ENCODE measurements at regions not wholly inside any gene's neighbourhood (a gene's known extent, or its start where the extent isn't known, plus 50 kb on each side); places are given as distances from the start of the nearest gene placed in this dataset.

GRCh38 chr2:207288628-207289027, 122.9 kb upstream of the KLF7 start:
- POLR2A ChIA-PET = no interaction called here
- Histone ChIP-seq H3K27ac (ENCODE audit: insufficient read depth in 1 of 2, low read depth in 1 of 2, low read length in 2 of 2, poor library complexity in 1 of 2, severe bottlenecking in 2 of 2) (no peak overlapping the region), H3K4me3 (ENCODE audit: control insufficient read depth in 1 of 7, extremely low read depth in 1 of 7, insufficient read depth in 4 of 7, low read depth in 2 of 7, low read length in 6 of 7) (no peak overlapping the region), H3K9me3 (ENCODE audit: control extremely low read depth in 1 of 5, control insufficient read depth in 4 of 5, insufficient read depth in 2 of 5, low read depth in 1 of 5, low read length in 4 of 5) (no peaks in the 10 kb centered on the region), H3K4me1 (ENCODE audit: control extremely low read depth in 1 of 4, control insufficient read depth in 4 of 4, insufficient read depth in 4 of 4, low read length in 3 of 4) (peaks cover 0 to 22% (median 3%) of the 10 kb centered on the region in 4 experiments), H3K36me3 (ENCODE audit: control insufficient read depth in 4 of 4, insufficient read depth in 4 of 4, low read length in 3 of 4) (no peaks in the 10 kb centered on the region), H3K27me3 (replicated peaks in 2 of 5; ENCODE audit: control insufficient read depth in 4 of 5, insufficient read depth in 5 of 5, low read length in 4 of 5) (no peaks in the 10 kb centered on the region)
- no peak for DNase-seq
- CTCF ChIA-PET = interaction anchor here (0.6 kb wide), 1 partner anchor 9 kb away, joined by 3 read pairs; no protein-coding TSS in a partner anchor
- 100% methylated on average over 2 of the region's 4 CpGs for WGBS (ENCODE audit: insufficient coverage)

- Histone ChIP-seq H3K36me3 (ENCODE audit: control insufficient read depth in 4 of 4, insufficient read depth in 4 of 4, low read length in 3 of 4) (no peaks in the 10 kb centered on the region), H3K9me3 (ENCODE audit: control extremely low read depth in 1 of 5, control insufficient read depth in 4 of 5, insufficient read depth in 2 of 5, low read depth in 1 of 5, low read length in 4 of 5) (no peaks in the 10 kb centered on the region), H3K4me3 (ENCODE audit: control insufficient read depth in 1 of 7, extremely low read depth in 1 of 7, insufficient read depth in 4 of 7, low read depth in 2 of 7, low read length in 6 of 7) (no peak overlapping the region), H3K27me3 (replicated peaks in 2 of 5; ENCODE audit: control insufficient read depth in 4 of 5, insufficient read depth in 5 of 5, low read length in 4 of 5) (no peaks in the 10 kb centered on the region), H3K27ac (ENCODE audit: insufficient read depth in 1 of 2, low read depth in 1 of 2, low read length in 2 of 2, poor library complexity in 1 of 2, severe bottlenecking in 2 of 2) (no peak overlapping the region), H3K4me1 (ENCODE audit: control extremely low read depth in 1 of 4, control insufficient read depth in 4 of 4, insufficient read depth in 4 of 4, low read length in 3 of 4) (peaks cover 0 to 14% (median 1%) of the 10 kb centered on the region in 4 experiments)
- DNase-seq = no peak
- CTCF ChIA-PET = no interaction called here
- whole genome bisulfite sequencing (ENCODE audit: insufficient coverage) = 93% methylated on average over 2 of the region's 2 CpGs
- POLR2A ChIA-PET = no interaction called here
Measured at GRCh38 chr2:207289295-207290018, 123.7 kb upstream of the KLF7 start.

GRCh38 chr2:207290833-207291624, 125.3 kb upstream of the KLF7 start:
- Histone ChIP-seq H3K27me3 (replicated peaks in 2 of 5; ENCODE audit: control insufficient read depth in 4 of 5, insufficient read depth in 5 of 5, low read length in 4 of 5) (no peaks in the 10 kb centered on the region), H3K27ac (ENCODE audit: insufficient read depth in 1 of 2, low read depth in 1 of 2, low read length in 2 of 2, poor library complexity in 1 of 2, severe bottlenecking in 2 of 2) (no peak overlapping the region), H3K4me3 (ENCODE audit: control insufficient read depth in 1 of 7, extremely low read depth in 1 of 7, insufficient read depth in 4 of 7, low read depth in 2 of 7, low read length in 6 of 7) (no peak overlapping the region), H3K9me3 (ENCODE audit: control extremely low read depth in 1 of 5, control insufficient read depth in 4 of 5, insufficient read depth in 2 of 5, low read depth in 1 of 5, low read length in 4 of 5) (peaks cover 0 to 3% (median 0%) of the 10 kb centered on the region in 5 experiments), H3K36me3 (ENCODE audit: control insufficient read depth in 4 of 4, insufficient read depth in 4 of 4, low read length in 3 of 4) (no peaks in the 10 kb centered on the region), H3K4me1 (ENCODE audit: control extremely low read depth in 1 of 4, control insufficient read depth in 4 of 4, insufficient read depth in 4 of 4, low read length in 3 of 4) (peaks cover 0 to 3% (median 0%) of the 10 kb centered on the region in 4 experiments)
- POLR2A ChIA-PET = no interaction called here
- 100% methylated on average over 2 of the region's 5 CpGs for WGBS (ENCODE audit: insufficient coverage)
- no peak for DNase-seq
- CTCF ChIA-PET = no interaction called here

GRCh38 chr2:207291625-207292252, 126.0 kb upstream of the KLF7 start:
- WGBS (ENCODE audit: insufficient coverage) = 95% methylated on average over 2 of the region's 5 CpGs

GRCh38 chr2:207296265-207296948, 130.7 kb upstream of the KLF7 start:
- ChIA-PET POLR2A (no interaction called here), CTCF (no interaction called here)
- H3K27ac ChIP-seq (ENCODE audit: insufficient read depth in 1 of 2, low read depth in 1 of 2, low read length in 2 of 2, poor library complexity in 1 of 2, severe bottlenecking in 2 of 2) = no peak overlapping the region
- H3K4me1 ChIP-seq (ENCODE audit: control extremely low read depth in 1 of 4, control insufficient read depth in 4 of 4, insufficient read depth in 4 of 4, low read length in 3 of 4) = peaks cover 0 to 4% (median 0%) of the 10 kb centered on the region in 4 experiments
- H3K4me3 ChIP-seq (ENCODE audit: control insufficient read depth in 1 of 7, extremely low read depth in 1 of 7, insufficient read depth in 4 of 7, low read depth in 2 of 7, low read length in 6 of 7) = no peak overlapping the region
- DNase-seq = no peak
- H3K9me3 ChIP-seq (ENCODE audit: control extremely low read depth in 1 of 5, control insufficient read depth in 4 of 5, insufficient read depth in 2 of 5, low read depth in 1 of 5, low read length in 4 of 5) = peaks cover 0 to 10% (median 1%) of the 10 kb centered on the region in 5 experiments
- H3K27me3 ChIP-seq (replicated peaks in 2 of 5; ENCODE audit: control insufficient read depth in 4 of 5, insufficient read depth in 5 of 5, low read length in 4 of 5) = no peaks in the 10 kb centered on the region
- no peaks in the 10 kb centered on the region for H3K36me3 ChIP-seq (ENCODE audit: control insufficient read depth in 4 of 4, insufficient read depth in 4 of 4, low read length in 3 of 4)
- 100% methylated on average over 2 of the region's 3 CpGs for WGBS (ENCODE audit: insufficient coverage)

More at GRCh38 chr2:207291625-207292252, 126.0 kb upstream of the KLF7 start:
- ChIA-PET CTCF (no interaction called here), POLR2A (no interaction called here)
- Histone ChIP-seq H3K27me3 (replicated peaks in 2 of 5; ENCODE audit: control insufficient read depth in 4 of 5, insufficient read depth in 5 of 5, low read length in 4 of 5) (no peaks in the 10 kb centered on the region), H3K27ac (ENCODE audit: insufficient read depth in 1 of 2, low read depth in 1 of 2, low read length in 2 of 2, poor library complexity in 1 of 2, severe bottlenecking in 2 of 2) (no peak overlapping the region), H3K4me1 (ENCODE audit: control extremely low read depth in 1 of 4, control insufficient read depth in 4 of 4, insufficient read depth in 4 of 4, low read length in 3 of 4) (peaks cover 0 to 4% (median 0%) of the 10 kb centered on the region in 4 experiments), H3K9me3 (ENCODE audit: control extremely low read depth in 1 of 5, control insufficient read depth in 4 of 5, insufficient read depth in 2 of 5, low read depth in 1 of 5, low read length in 4 of 5) (peaks cover 0 to 4% (median 0%) of the 10 kb centered on the region in 5 experiments), H3K4me3 (ENCODE audit: control insufficient read depth in 1 of 7, extremely low read depth in 1 of 7, insufficient read depth in 4 of 7, low read depth in 2 of 7, low read length in 6 of 7) (no peak overlapping the region), H3K36me3 (ENCODE audit: control insufficient read depth in 4 of 4, insufficient read depth in 4 of 4, low read length in 3 of 4) (no peaks in the 10 kb centered on the region)
- DNase-seq = no peak

GRCh38 chr2:207300817-207301216, 135.1 kb upstream of the KLF7 start:
- DNase-seq = no peak
- H3K36me3 ChIP-seq (ENCODE audit: control insufficient read depth in 4 of 4, insufficient read depth in 4 of 4, low read length in 3 of 4) = no peaks in the 10 kb centered on the region
- no peaks in the 10 kb centered on the region for H3K27me3 ChIP-seq (replicated peaks in 2 of 5; ENCODE audit: control insufficient read depth in 4 of 5, insufficient read depth in 5 of 5, low read length in 4 of 5)
- no peak overlapping the region for H3K27ac ChIP-seq (ENCODE audit: insufficient read depth in 1 of 2, low read depth in 1 of 2, low read length in 2 of 2, poor library complexity in 1 of 2, severe bottlenecking in 2 of 2)
- peaks cover 0 to 7% (median 0%) of the 10 kb centered on the region in 5 experiments for H3K9me3 ChIP-seq (ENCODE audit: control extremely low read depth in 1 of 5, control insufficient read depth in 4 of 5, insufficient read depth in 2 of 5, low read depth in 1 of 5, low read length in 4 of 5)
- ChIA-PET POLR2A (no interaction called here), CTCF (no interaction called here)
- H3K4me1 ChIP-seq (ENCODE audit: control extremely low read depth in 1 of 4, control insufficient read depth in 4 of 4, insufficient read depth in 4 of 4, low read length in 3 of 4) = peaks cover 0 to 4% (median 0%) of the 10 kb centered on the region in 4 experiments
- WGBS (ENCODE audit: insufficient coverage) = no CpG with 5 or more reads among the region's 1 CpG
- H3K4me3 ChIP-seq (ENCODE audit: control insufficient read depth in 1 of 7, extremely low read depth in 1 of 7, insufficient read depth in 4 of 7, low read depth in 2 of 7, low read length in 6 of 7) = no peak overlapping the region

All from common myeloid progenitor, CD34-positive (primary cell).